ENCODE measurements at regions not wholly inside any gene's neighbourhood (a gene's known extent, or its start where the extent isn't known, plus 50 kb on each side); places are given as distances from the start of the nearest gene placed in this dataset.

DNA sequence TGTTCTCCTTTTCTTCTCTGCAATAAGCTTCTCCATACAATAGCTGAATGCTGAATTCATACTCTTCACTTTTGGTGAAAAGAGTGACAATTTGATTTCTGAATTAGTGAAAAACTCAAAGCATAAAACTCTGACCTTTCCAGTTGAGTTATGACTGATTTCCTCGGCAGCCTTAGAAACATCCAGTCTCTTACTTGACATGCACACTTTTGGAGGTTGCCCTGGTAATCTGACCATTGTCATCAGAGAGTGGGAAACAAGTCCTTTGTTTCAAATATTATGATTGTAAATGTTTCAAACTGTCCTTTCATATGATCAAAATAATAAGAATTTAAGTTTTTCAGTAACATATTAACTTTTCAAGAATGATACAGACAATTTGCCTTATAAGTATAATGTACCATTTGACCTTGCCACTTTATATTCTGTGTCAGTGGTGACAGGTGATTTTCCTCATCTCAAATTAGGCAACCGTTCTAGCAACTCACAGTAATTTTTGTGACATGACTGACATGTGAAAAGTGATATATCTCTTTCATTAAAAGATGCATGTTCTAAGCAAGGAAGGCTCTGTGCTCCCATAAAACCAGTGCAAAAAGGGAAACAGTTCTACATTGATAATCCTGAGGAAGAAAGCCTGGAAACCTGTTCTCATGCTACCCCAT lies 507.6 kb upstream of the ROBO2 start:
- H3K4me3 ChIP-seq = no peak overlapping the region
- POLR2A ChIA-PET = no interaction called here
- H3K4me1 ChIP-seq (ENCODE audit: control insufficient read depth, insufficient read depth, low read length) = no peaks in the 10 kb centered on the region
- RAD21 ChIA-PET (ENCODE audit: unreplicated experiment) = no interaction called here
- FAIRE-seq (no peak), ATAC-seq (no peak), DNase-seq (ENCODE audit: low read depth, low spot score) (no peak)
- SMC1A ChIA-PET (ENCODE audit: uncharacterized antibody, unreplicated experiment) = no interaction called here
- 0% methylated on average over 2 of the region's 2 CpGs for WGBS (ENCODE audit: insufficient coverage, insufficient replicate concordance, low lambda C conversion rate, missing lambda C conversion rate)
- H2AFZ ChIP-seq (ENCODE audit: control insufficient read depth, low read depth, low read length) = no peak overlapping the region
- H3K4me2 ChIP-seq (ENCODE audit: control insufficient read depth, insufficient read depth) = no peak overlapping the region
- intact Hi-C loops (cut with micrococcal nuclease; ENCODE audit: unreplicated experiment) (loop anchor here (5.0 kb wide), 1 partner anchor 360 kb away; no protein-coding TSS in a partner anchor), in situ Hi-C loops (cut with MboI) (no loop called here)
- BruUV-seq (replicated peaks) = no TSS peak
- H3K9ac ChIP-seq (ENCODE audit: control insufficient read depth, insufficient read depth, low read length) = no peak overlapping the region
- TF ChIP-seq MTA3 (IDR thresholded peaks at IDR 0.05; ENCODE audit: borderline replicate concordance, low read length) = no peak
- no peak for TF ChIP-seq POU2F2 (IDR thresholded peaks at IDR 0.05; ENCODE audit: borderline replicate concordance, low read depth, low read length)
- TF ChIP-seq HSF1 (IDR thresholded peaks at IDR 0.05; ENCODE audit: low read depth, low read length) = no peak
- no peak for TF ChIP-seq YBX1 (IDR thresholded peaks at IDR 0.05)
- TF ChIP-seq NFIC (IDR thresholded peaks at IDR 0.05; ENCODE audit: low read depth, low read length) = no peak; the same call in 1 of the 2 replicates
- no peak for TF ChIP-seq POLR2AphosphoS2 (IDR thresholded peaks at IDR 0.05; ENCODE audit: low read depth, low read length)
- TF ChIP-seq DPF2 (IDR thresholded peaks at IDR 0.05) = no peak
- TF ChIP-seq, protein P1, sequence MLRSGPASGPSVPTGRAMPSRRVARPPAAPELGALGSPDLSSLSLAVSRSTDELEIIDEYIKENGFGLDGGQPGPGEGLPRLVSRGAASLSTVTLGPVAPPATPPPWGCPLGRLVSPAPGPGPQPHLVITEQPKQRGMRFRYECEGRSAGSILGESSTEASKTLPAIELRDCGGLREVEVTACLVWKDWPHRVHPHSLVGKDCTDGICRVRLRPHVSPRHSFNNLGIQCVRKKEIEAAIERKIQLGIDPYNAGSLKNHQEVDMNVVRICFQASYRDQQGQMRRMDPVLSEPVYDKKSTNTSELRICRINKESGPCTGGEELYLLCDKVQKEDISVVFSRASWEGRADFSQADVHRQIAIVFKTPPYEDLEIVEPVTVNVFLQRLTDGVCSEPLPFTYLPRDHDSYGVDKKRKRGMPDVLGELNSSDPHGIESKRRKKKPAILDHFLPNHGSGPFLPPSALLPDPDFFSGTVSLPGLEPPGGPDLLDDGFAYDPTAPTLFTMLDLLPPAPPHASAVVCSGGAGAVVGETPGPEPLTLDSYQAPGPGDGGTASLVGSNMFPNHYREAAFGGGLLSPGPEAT (IDR thresholded peaks at IDR 0.05; ENCODE audit: low read depth) = no peak
- TF ChIP-seq LARP7 (IDR thresholded peaks at IDR 0.05) = no peak
- no peak for TF ChIP-seq SIX5 (IDR thresholded peaks at IDR 0.05; ENCODE audit: low read depth, low read length, severe bottlenecking)
- TF ChIP-seq CHD2 (IDR thresholded peaks at IDR 0.05; ENCODE audit: borderline replicate concordance, low read depth, low read length) = no peak
- no peak for TF ChIP-seq YY1 (IDR thresholded peaks at IDR 0.05; ENCODE audit: low read depth, low read length)
- CTCF ChIA-PET = interaction anchor here (1.7 kb wide), 1 partner anchor 38 kb away, joined by 4 read pairs; no protein-coding TSS in a partner anchor
- H3K9me3 ChIP-seq (replicated peaks; ENCODE audit: control insufficient read depth, insufficient read depth, low read length) = no peaks in the 10 kb centered on the region
- no peaks in the 10 kb centered on the region for H3K27me3 ChIP-seq (replicated peaks in 1 of 2; ENCODE audit: control insufficient read depth in 2 of 2, insufficient read depth in 2 of 2, low read length in 1 of 2)
- no peaks in the 10 kb centered on the region for H3K36me3 ChIP-seq (ENCODE audit: control insufficient read depth in 2 of 2, insufficient read depth in 2 of 2, low read length in 1 of 2)
- no peaks in the 10 kb centered on the region for H3K79me2 ChIP-seq (ENCODE audit: control insufficient read depth, insufficient read depth, low read length)
- H3K27ac ChIP-seq (ENCODE audit: control insufficient read depth, insufficient read depth) = no peak overlapping the region
- no peaks in the 10 kb centered on the region for H4K20me1 ChIP-seq (ENCODE audit: control insufficient read depth, insufficient read depth)
